ENCODE measurements at regions not wholly inside any gene's neighbourhood (a gene's known extent, or its start where the extent isn't known, plus 50 kb on each side); places are given as distances from the start of the nearest gene placed in this dataset.

DNA sequence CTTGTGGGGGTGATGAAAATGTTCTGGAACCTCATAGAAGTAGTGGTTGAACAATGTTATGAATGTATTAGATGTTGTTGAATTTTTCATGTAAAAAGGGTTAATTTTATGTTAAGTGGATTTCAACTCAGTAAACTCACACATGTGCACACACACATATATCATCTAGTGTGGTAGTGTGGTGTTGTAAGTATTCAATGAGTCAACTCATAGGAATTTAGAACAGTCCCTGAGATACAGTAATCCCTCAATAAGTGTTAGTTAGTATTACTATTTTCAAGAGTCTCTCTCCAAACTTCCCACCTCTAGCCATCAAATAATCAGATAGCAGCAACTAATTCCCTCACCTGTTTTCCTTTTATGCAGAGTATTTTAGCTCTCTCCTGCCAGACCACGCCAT is 563.1 kb upstream of the JARID2 start:
- ChIA-PET RAD21 (ENCODE audit: unreplicated experiment) (no interaction called here), CTCF (no interaction called here), SMC1A (ENCODE audit: uncharacterized antibody, unreplicated experiment) (no interaction called here), POLR2A (no interaction called here)
- H3K36me3 ChIP-seq (ENCODE audit: control insufficient read depth in 2 of 2, insufficient read depth in 2 of 2, low read length in 1 of 2), result no peaks in the 10 kb centered on the region
- H3K27me3 ChIP-seq (replicated peaks in 1 of 2; ENCODE audit: control insufficient read depth in 2 of 2, insufficient read depth in 2 of 2, low read length in 1 of 2), result no peaks in the 10 kb centered on the region; a peak in 1 of 4 replicates
- H3K79me2 ChIP-seq (ENCODE audit: control insufficient read depth, insufficient read depth, low read length), result no peaks in the 10 kb centered on the region
- no peak overlapping the region for H3K27ac ChIP-seq (ENCODE audit: control insufficient read depth, insufficient read depth)
- BruUV-seq (replicated peaks), result no TSS peak
- 11% methylated on average over 1 of the region's 1 CpG for whole genome bisulfite sequencing (ENCODE audit: insufficient coverage, insufficient replicate concordance, low lambda C conversion rate, missing lambda C conversion rate)
- H3K4me3 ChIP-seq, result no peak overlapping the region
- H3K4me1 ChIP-seq (ENCODE audit: control insufficient read depth, insufficient read depth, low read length), result no peaks in the 10 kb centered on the region
- no peak overlapping the region for H3K4me2 ChIP-seq (ENCODE audit: control insufficient read depth, insufficient read depth)
- H2AFZ ChIP-seq (ENCODE audit: control insufficient read depth, low read depth, low read length), result no peak overlapping the region
- intact Hi-C loops (cut with micrococcal nuclease; ENCODE audit: unreplicated experiment) (no loop called here), in situ Hi-C loops (cut with MboI) (no loop called here)
- ATAC-seq (no peak), DNase-seq (ENCODE audit: low read depth, low spot score) (no peak), FAIRE-seq (no peak)
- H4K20me1 ChIP-seq (ENCODE audit: control insufficient read depth, insufficient read depth), result no peaks in the 10 kb centered on the region
- H3K9ac ChIP-seq (ENCODE audit: control insufficient read depth, insufficient read depth, low read length), result no peak overlapping the region
- H3K9me3 ChIP-seq (replicated peaks; ENCODE audit: control insufficient read depth, insufficient read depth, low read length), result no peaks in the 10 kb centered on the region
- TF ChIP-seq, protein P1, sequence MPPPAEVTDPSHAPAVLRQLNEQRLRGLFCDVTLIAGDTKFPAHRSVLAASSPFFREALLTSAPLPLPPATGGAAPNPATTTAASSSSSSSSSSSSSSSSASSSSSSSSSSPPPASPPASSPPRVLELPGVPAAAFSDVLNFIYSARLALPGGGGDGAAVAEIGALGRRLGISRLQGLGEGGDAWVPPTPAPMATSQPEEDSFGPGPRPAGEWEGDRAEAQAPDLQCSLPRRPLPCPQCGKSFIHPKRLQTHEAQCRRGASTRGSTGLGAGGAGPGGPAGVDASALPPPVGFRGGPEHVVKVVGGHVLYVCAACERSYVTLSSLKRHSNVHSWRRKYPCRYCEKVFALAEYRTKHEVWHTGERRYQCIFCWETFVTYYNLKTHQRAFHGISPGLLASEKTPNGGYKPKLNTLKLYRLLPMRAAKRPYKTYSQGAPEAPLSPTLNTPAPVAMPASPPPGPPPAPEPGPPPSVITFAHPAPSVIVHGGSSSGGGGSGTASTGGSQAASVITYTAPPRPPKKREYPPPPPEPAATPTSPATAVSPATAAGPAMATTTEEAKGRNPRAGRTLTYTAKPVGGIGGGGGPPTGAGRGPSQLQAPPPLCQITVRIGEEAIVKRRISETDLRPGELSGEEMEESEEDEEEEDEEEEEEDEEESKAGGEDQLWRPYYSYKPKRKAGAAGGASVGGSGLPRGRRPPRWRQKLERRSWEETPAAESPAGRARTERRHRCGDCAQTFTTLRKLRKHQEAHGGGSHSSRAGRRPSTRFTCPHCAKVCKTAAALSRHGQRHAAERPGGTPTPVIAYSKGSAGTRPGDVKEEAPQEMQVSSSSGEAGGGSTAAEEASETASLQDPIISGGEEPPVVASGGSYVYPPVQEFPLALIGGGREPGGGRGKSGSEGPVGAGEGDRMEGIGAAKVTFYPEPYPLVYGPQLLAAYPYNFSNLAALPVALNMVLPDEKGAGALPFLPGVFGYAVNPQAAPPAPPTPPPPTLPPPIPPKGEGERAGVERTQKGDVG (CRISPR knock-in tag; IDR thresholded peaks at IDR 0.05), result no peak
- TF ChIP-seq TAF1 (IDR thresholded peaks at IDR 0.05; ENCODE audit: borderline replicate concordance, low read depth, low read length) (no peak), SP1 (IDR thresholded peaks at IDR 0.05; ENCODE audit: low read depth, low read length) (no peak), SMARCA5 (IDR thresholded peaks at IDR 0.05) (no peak), MYC (IDR thresholded peaks at IDR 0.05; ENCODE audit: insufficient read depth, insufficient read length, insufficient replicate concordance, low read length, severe bottlenecking) (no peak), MYB (IDR thresholded peaks at IDR 0.05; ENCODE audit: borderline replicate concordance, low read depth, low read length) (no peak), FOXK2 (IDR thresholded peaks at IDR 0.05) (no peak), EGR1 (IDR thresholded peaks at IDR 0.05; ENCODE audit: borderline replicate concordance in 1 of 2, low read depth in 2 of 2, low read length in 2 of 2) (no peak), ATF7 (IDR thresholded peaks at IDR 0.05; ENCODE audit: low read depth) (no peak), CEBPB (IDR thresholded peaks at IDR 0.05; ENCODE audit: borderline replicate concordance in 1 of 2, low read depth in 2 of 2, low read length in 2 of 2) (no peak)
- TF ChIP-seq, protein P2, sequence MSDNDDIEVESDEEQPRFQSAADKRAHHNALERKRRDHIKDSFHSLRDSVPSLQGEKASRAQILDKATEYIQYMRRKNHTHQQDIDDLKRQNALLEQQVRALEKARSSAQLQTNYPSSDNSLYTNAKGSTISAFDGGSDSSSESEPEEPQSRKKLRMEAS (IDR thresholded peaks at IDR 0.05; ENCODE audit: low read depth, low read length), result no peak
- TF ChIP-seq, protein P3, sequence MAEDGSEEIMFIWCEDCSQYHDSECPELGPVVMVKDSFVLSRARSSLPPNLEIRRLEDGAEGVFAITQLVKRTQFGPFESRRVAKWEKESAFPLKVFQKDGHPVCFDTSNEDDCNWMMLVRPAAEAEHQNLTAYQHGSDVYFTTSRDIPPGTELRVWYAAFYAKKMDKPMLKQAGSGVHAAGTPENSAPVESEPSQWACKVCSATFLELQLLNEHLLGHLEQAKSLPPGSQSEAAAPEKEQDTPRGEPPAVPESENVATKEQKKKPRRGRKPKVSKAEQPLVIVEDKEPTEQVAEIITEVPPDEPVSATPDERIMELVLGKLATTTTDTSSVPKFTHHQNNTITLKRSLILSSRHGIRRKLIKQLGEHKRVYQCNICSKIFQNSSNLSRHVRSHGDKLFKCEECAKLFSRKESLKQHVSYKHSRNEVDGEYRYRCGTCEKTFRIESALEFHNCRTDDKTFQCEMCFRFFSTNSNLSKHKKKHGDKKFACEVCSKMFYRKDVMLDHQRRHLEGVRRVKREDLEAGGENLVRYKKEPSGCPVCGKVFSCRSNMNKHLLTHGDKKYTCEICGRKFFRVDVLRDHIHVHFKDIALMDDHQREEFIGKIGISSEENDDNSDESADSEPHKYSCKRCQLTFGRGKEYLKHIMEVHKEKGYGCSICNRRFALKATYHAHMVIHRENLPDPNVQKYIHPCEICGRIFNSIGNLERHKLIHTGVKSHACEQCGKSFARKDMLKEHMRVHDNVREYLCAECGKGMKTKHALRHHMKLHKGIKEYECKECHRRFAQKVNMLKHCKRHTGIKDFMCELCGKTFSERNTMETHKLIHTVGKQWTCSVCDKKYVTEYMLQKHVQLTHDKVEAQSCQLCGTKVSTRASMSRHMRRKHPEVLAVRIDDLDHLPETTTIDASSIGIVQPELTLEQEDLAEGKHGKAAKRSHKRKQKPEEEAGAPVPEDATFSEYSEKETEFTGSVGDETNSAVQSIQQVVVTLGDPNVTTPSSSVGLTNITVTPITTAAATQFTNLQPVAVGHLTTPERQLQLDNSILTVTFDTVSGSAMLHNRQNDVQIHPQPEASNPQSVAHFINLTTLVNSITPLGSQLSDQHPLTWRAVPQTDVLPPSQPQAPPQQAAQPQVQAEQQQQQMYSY (CRISPR knock-in tag; IDR thresholded peaks at IDR 0.05), result no peak
- TF ChIP-seq, protein P4, sequence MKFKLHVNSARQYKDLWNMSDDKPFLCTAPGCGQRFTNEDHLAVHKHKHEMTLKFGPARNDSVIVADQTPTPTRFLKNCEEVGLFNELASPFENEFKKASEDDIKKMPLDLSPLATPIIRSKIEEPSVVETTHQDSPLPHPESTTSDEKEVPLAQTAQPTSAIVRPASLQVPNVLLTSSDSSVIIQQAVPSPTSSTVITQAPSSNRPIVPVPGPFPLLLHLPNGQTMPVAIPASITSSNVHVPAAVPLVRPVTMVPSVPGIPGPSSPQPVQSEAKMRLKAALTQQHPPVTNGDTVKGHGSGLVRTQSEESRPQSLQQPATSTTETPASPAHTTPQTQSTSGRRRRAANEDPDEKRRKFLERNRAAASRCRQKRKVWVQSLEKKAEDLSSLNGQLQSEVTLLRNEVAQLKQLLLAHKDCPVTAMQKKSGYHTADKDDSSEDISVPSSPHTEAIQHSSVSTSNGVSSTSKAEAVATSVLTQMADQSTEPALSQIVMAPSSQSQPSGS (IDR thresholded peaks at IDR 0.05; ENCODE audit: low read length), result no peak
- TF ChIP-seq, protein P5, sequence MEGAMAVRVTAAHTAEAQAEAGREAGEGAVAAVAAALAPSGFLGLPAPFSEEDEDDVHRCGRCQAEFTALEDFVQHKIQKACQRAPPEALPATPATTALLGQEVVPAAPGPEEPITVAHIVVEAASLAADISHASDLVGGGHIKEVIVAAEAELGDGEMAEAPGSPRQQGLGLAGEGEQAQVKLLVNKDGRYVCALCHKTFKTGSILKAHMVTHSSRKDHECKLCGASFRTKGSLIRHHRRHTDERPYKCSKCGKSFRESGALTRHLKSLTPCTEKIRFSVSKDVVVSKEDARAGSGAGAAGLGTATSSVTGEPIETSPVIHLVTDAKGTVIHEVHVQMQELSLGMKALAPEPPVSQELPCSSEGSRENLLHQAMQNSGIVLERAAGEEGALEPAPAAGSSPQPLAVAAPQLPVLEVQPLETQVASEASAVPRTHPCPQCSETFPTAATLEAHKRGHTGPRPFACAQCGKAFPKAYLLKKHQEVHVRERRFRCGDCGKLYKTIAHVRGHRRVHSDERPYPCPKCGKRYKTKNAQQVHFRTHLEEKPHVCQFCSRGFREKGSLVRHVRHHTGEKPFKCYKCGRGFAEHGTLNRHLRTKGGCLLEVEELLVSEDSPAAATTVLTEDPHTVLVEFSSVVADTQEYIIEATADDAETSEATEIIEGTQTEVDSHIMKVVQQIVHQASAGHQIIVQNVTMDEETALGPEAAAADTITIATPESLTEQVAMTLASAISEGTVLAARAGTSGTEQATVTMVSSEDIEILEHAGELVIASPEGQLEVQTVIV (IDR thresholded peaks at IDR 0.05; ENCODE audit: borderline replicate concordance, partially characterized antibody), result no peak

Data from GM12878 (cell line).